ENCODE measurements at regions not wholly inside any gene's neighbourhood (a gene's known extent, or its start where the extent isn't known, plus 50 kb on each side); places are given as distances from the start of the nearest gene placed in this dataset.
"Not testable (repeated sequence)": the region's sequence is repeated elsewhere in the genome, so short reads cannot be mapped to it uniquely, and the experiment has no call there.

GRCh38 chr1:118461154-118461553 is 276.1 kb upstream of the SPAG17 start:
- no peaks in the 10 kb centered on the region for H3K36me3 Mint-ChIP-seq

DNA sequence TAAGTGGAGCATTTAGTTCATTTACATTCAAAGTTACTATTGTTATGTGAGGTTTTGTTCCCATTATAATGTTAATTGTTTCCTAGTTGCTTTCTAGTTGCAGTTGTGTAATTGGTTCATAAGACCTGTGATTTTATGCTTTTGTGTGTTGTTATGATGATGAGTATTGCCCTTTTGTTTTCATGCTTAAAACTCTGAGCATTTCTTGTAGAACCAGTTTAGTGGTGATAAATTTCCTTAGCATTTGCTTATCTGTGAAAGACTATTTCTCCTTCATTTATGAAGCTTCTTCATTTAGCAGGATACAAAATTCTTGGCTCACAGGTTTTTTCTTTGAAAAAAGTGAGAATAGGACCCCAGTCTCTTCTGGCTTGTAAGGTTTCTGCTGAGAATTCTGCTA is 274.8 kb upstream of the SPAG17 start:
- no peak for DNase-seq
- peaks cover 26 to 27% of the 10 kb centered on the region in 2 donors for H3K9me3 ChIP-seq (replicated peaks in 1 of 2; ENCODE audit: control insufficient read depth in 1 of 2, insufficient read depth in 1 of 2, low read length in 2 of 2)
- TF ChIP-seq, protein P1, sequence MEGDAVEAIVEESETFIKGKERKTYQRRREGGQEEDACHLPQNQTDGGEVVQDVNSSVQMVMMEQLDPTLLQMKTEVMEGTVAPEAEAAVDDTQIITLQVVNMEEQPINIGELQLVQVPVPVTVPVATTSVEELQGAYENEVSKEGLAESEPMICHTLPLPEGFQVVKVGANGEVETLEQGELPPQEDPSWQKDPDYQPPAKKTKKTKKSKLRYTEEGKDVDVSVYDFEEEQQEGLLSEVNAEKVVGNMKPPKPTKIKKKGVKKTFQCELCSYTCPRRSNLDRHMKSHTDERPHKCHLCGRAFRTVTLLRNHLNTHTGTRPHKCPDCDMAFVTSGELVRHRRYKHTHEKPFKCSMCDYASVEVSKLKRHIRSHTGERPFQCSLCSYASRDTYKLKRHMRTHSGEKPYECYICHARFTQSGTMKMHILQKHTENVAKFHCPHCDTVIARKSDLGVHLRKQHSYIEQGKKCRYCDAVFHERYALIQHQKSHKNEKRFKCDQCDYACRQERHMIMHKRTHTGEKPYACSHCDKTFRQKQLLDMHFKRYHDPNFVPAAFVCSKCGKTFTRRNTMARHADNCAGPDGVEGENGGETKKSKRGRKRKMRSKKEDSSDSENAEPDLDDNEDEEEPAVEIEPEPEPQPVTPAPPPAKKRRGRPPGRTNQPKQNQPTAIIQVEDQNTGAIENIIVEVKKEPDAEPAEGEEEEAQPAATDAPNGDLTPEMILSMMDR (IDR thresholded peaks at IDR 0.05): no peak
- no peak overlapping the region for H3K9ac ChIP-seq (ENCODE audit: insufficient read depth, low read length, poor library complexity, severe bottlenecking)
- no peaks in the 10 kb centered on the region for H3K4me1 ChIP-seq (ENCODE audit: control insufficient read depth in 1 of 2, insufficient read depth in 2 of 2, low read length in 2 of 2)
- Mint-ChIP-seq H3K4me1 (no peaks in the 10 kb centered on the region), H3K4me3 (no peak overlapping the region), H3K27me3 (ENCODE audit: low read depth in 3 of 3) (peaks cover 0 to 2% (median 0%) of the 10 kb centered on the region in 3 donors), H3K27ac (no peak overlapping the region), H3K36me3 (no peaks in the 10 kb centered on the region), H3K9me3 (peaks cover 5 to 32% (median 22%) of the 10 kb centered on the region in 7 donors)
- H2AFZ ChIP-seq (ENCODE audit: insufficient read depth, low read depth, low read length, poor library complexity, severe bottlenecking): no peak overlapping the region
- no peaks in the 10 kb centered on the region for H4K20me1 ChIP-seq (ENCODE audit: insufficient read depth, low read length)
- H3K79me2 ChIP-seq (ENCODE audit: insufficient read depth, low read length): no peaks in the 10 kb centered on the region
- H3K4me3 ChIP-seq (replicated peaks in 1 of 3; ENCODE audit: low read depth in 2 of 3, low read length in 3 of 3): no peak overlapping the region
- H3K36me3 ChIP-seq (replicated peaks in 1 of 2; ENCODE audit: control insufficient read depth in 1 of 2, insufficient read depth in 2 of 2, low read length in 2 of 2): no peaks in the 10 kb centered on the region
- no peak overlapping the region for H3K4me2 ChIP-seq (replicated peaks; ENCODE audit: extremely low read depth, low read length, poor library complexity, severe bottlenecking)
- intact Hi-C loops (cut with micrococcal nuclease): no loop called here
- no peak overlapping the region for H3K27ac ChIP-seq (ENCODE audit: low read depth in 1 of 2, low read length in 2 of 2)
- no peaks in the 10 kb centered on the region for H3K27me3 ChIP-seq (ENCODE audit: control insufficient read depth in 2 of 2, insufficient read depth in 2 of 2, low read length in 2 of 2)

More at GRCh38 chr1:118461154-118461553, 276.1 kb upstream of the SPAG17 start:
- Mint-ChIP-seq H3K9me3 (peaks cover 3 to 29% (median 17%) of the 10 kb centered on the region in 7 donors), H3K27me3 (ENCODE audit: low read depth in 3 of 3) (peaks cover 0 to 2% (median 0%) of the 10 kb centered on the region in 3 donors), H3K27ac (no peak overlapping the region), H3K4me1 (no peaks in the 10 kb centered on the region), H3K4me3 (no peak overlapping the region)
- H3K9ac ChIP-seq (ENCODE audit: insufficient read depth, low read length, poor library complexity, severe bottlenecking): no peak overlapping the region
- no peak overlapping the region for H2AFZ ChIP-seq (ENCODE audit: insufficient read depth, low read depth, low read length, poor library complexity, severe bottlenecking)
- TF ChIP-seq, protein P1 (IDR thresholded peaks at IDR 0.05): no peak
- H3K4me1 ChIP-seq (ENCODE audit: control insufficient read depth in 1 of 2, insufficient read depth in 2 of 2, low read length in 2 of 2): no peaks in the 10 kb centered on the region
- no peak overlapping the region for H3K27ac ChIP-seq (ENCODE audit: low read depth in 1 of 2, low read length in 2 of 2)
- no peak for DNase-seq
- H3K4me3 ChIP-seq (replicated peaks in 1 of 3; ENCODE audit: low read depth in 2 of 3, low read length in 3 of 3): no peak overlapping the region
- H3K79me2 ChIP-seq (ENCODE audit: insufficient read depth, low read length): no peaks in the 10 kb centered on the region
- H3K27me3 ChIP-seq (ENCODE audit: control insufficient read depth in 2 of 2, insufficient read depth in 2 of 2, low read length in 2 of 2): no peaks in the 10 kb centered on the region
- intact Hi-C loops (cut with micrococcal nuclease): no loop called here
- no peak overlapping the region for H3K4me2 ChIP-seq (replicated peaks; ENCODE audit: extremely low read depth, low read length, poor library complexity, severe bottlenecking)
- no peaks in the 10 kb centered on the region for H4K20me1 ChIP-seq (ENCODE audit: insufficient read depth, low read length)
- peaks cover 15 to 19% of the 10 kb centered on the region in 2 donors for H3K9me3 ChIP-seq (replicated peaks in 1 of 2; ENCODE audit: control insufficient read depth in 1 of 2, insufficient read depth in 1 of 2, low read length in 2 of 2)
- H3K36me3 ChIP-seq (replicated peaks in 1 of 2; ENCODE audit: control insufficient read depth in 1 of 2, insufficient read depth in 2 of 2, low read length in 2 of 2): no peaks in the 10 kb centered on the region

DNA sequence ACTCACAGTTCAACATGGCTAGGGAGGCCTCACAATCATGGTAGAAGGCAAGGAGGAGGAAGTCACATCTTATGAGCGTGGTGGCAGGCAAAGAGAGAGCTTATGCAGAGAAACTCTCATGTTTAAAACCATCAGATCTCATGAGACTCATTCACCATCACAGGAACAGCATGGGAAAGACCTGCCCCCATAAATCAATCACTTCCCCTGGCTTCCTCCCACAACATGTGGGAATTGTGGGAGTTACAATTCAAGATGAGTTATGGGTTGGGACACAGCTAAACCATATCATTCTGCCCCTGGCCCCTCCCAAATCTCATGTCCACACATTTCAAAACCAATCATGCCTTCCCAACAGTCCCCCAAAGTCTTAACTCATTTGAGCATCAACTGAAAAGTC is 268.8 kb upstream of the SPAG17 start:
- H3K4me3 Mint-ChIP-seq; DNase-seq; H3K27me3 ChIP-seq (ENCODE audit: control insufficient read depth in 2 of 2, insufficient read depth in 2 of 2, low read length in 2 of 2); intact Hi-C loops (cut with micrococcal nuclease); H3K36me3 Mint-ChIP-seq; H4K20me1 ChIP-seq (ENCODE audit: insufficient read depth, low read length); H3K36me3 ChIP-seq (replicated peaks in 1 of 2; ENCODE audit: control insufficient read depth in 1 of 2, insufficient read depth in 2 of 2, low read length in 2 of 2); H3K27ac Mint-ChIP-seq; H2AFZ ChIP-seq (ENCODE audit: insufficient read depth, low read depth, low read length, poor library complexity, severe bottlenecking); H3K79me2 ChIP-seq (ENCODE audit: insufficient read depth, low read length); H3K4me1 Mint-ChIP-seq; H3K9ac ChIP-seq (ENCODE audit: insufficient read depth, low read length, poor library complexity, severe bottlenecking); H3K4me2 ChIP-seq (replicated peaks; ENCODE audit: extremely low read depth, low read length, poor library complexity, severe bottlenecking); H3K27me3 Mint-ChIP-seq (ENCODE audit: low read depth in 3 of 3); H3K4me3 ChIP-seq (replicated peaks in 1 of 3; ENCODE audit: low read depth in 2 of 3, low read length in 3 of 3); H3K27ac ChIP-seq (ENCODE audit: low read depth in 1 of 2, low read length in 2 of 2); H3K4me1 ChIP-seq (ENCODE audit: control insufficient read depth in 1 of 2, insufficient read depth in 2 of 2, low read length in 2 of 2): not testable (repeated sequence)
- peaks cover 6 to 30% (median 13%) of the 10 kb centered on the region in 7 donors for H3K9me3 Mint-ChIP-seq
- peaks cover 13 to 18% of the 10 kb centered on the region in 2 donors for H3K9me3 ChIP-seq (replicated peaks in 1 of 2; ENCODE audit: control insufficient read depth in 1 of 2, insufficient read depth in 1 of 2, low read length in 2 of 2)
- WGBS (ENCODE audit: insufficient coverage): no CpG with 5 or more reads among the region's 1 CpG
